Left kidney (tissue), 1 donor: ENCODE measurements at regions not wholly inside any gene's neighbourhood (a gene's known extent, or its start where the extent isn't known, plus 50 kb on each side); places are given as distances from the start of the nearest gene placed in this dataset.
"Not testable (repeated sequence)": the region's sequence is repeated elsewhere in the genome, so short reads cannot be mapped to it uniquely, and the experiment has no call there.

Experiments
- DNase-seq: peaks from one replicate; pipeline ENCODE4 v3.0.0-alpha.2; 2013

DNA sequence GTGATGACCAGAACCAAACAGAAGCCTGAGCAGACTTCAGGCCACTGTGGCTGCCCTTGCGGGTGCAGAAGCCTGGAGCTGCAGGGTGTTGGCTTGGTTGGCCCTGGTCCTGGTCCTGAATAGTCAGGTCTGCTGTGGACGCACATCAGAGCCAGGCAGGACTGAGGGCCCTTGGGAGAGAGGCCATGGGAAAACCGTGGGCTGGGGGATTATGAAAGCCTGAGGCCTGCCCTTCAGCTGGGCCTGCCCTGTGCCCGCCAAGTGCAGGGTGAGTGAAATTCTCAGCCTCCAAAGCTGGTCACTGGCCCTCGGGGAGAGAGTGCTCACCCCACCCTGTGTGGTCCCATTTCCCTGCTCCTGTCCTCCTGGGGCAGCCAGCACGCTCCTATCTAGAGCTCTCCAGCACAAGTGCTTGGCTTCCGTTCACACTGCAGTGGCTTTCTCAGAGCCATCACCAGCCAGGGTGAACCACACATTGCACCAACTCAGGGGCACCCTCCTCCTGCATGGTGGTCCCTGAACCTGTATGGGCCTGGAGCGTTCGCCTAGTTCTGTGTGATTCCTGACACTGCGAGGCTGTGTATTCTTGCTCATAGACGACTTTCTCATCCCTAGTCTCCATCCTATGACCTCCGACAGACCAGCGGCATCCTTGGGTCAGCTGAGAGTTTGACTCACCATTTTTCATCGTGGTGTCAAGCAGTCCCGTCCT lies 146.1 kb downstream of the TTLL2 start:
- DNase-seq, result no peak

- DNase-seq, result no peak
Measured at GRCh38 chr6:167471548-167471930, 146.7 kb downstream of the TTLL2 start.

GRCh38 chr6:167472148-167472547 lies 147.3 kb downstream of the TTLL2 start:
- DNase-seq, result no peak

DNA sequence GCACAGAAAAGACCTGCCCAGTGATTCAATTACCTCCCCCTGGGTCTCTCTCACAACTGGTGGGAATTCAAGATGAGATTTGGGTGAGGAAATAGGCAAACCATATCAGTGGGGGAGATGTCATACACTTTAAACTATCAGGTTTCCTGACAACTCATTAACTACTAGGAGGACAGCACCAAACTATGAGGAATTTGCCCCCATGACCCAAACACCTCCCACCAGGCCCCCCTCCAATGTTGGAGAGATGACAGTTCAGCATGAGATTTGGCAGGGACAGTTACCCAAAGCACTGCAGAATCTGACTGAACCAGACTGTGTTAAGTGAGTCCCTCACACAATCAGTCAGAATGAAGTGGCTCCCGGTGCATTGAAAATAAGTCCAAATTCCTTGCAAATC lies 148.0 kb downstream of the TTLL2 start:
- no peak for DNase-seq

DNA sequence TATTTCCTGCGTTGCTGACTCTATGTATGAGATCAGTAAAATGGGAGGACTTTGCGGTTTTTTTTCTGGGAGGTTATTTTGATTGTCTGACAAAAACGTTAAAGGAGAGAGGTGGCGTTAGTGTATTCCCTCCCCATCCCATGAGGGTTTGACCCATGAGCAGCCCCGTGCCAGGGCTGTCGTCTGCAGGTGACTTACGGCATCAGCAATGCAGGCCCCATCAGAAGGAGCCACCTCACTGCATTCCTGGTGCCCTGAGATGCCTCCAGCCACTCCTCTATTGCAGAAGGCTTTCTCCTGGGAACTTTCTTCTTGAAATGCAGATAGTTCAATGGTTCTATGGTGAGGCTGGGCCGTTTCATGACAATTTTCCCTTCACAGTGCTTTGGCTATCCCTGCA lies 149.3 kb downstream of the TTLL2 start:
- DNase-seq, result no peak

DNA sequence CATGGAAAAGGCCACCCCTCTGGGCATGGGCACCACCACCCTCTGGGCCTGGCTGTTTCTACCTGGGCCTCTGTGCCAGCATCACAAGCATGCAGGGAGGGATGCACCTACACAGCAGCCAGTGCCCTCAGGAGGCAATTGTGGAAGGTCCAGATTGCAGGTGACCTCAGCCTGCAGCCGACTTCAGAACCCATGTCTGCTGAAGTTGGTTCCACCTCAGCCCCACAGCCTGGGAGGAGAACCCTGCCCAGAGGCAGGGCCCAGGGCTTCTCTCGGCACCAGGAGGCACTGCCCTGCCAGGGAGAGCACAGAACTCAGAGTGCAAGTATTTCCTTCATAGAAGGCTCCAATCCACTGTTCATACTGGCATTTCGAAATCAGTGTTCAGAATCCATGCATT lies 149.8 kb downstream of the TTLL2 start:
- no peak for DNase-seq

DNA sequence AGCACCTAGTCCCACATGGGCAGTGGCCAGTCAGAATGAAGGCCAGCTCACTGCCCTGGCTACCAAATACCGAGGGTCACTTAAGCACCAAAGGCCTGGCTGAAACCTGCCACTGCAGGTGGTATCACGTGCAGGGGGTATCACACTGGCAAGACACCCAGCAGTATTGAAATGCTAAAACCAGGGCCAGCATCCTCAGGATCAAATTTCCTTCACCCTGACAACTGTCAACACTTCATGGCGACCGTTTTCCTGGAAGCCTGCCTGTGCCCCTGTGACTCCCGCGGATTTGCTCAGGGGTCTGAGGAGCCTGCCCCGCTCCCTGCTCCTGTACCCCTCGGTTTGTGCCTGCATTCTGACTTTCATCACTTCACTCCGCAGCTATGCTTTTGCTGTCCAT lies 151.1 kb downstream of the TTLL2 start:
- DNase-seq, result no peak

DNA sequence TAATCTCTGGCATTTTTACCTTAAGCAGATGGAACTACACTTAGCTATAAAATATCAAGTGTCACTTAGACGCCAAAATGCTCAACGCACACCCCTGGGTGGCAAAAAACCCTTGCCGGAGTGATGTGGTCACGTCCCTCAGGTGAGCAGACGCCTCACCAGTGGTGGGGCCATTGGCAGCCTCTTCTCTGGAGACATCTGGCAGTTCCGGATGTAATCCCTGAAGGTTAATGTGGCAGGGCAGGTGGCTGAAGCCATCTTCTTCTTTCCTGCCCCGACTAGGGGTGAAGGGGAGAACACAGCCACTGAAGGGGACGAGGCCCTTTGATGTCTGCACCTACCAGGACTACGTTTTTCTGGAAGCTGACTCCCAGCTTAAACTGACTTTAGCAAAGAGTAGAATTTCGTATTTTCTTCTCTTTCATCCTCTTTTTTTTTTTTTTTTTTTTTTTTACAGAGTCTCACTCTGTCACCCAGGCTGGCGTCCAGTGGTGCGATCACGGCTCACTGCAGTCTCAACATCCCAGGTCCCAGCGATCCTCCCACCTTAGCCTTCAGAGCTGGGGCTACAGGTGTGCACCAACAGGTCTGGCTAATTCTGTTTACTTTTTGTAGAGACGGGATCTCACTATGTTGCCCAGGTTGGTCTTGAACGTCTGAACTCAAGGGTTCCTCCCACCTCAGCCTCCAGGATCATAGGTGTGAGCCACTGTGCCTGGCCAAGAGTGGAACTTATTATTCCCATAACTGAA lies 152.1 kb downstream of the TTLL2 start:
- no peak for DNase-seq

DNA sequence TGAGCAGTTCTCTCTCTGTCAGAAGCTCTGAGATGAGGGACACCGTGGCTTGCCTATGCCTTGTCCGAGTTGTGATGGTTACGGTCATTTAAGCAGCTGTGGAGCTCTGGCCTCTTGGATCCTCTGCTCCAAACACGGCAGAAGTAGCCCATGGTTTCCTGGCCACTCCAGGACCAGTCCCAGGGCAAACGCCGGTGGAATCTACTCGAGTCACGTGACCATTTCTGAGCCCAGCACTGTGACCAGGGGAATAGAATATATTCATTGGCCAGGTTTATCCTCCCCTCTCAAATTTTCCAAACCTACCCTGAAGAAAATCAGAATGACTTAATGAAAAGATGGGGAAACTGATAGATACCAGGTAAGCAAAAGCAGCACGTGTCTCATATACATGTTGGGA lies 152.8 kb downstream of the TTLL2 start:
- no peak for DNase-seq

DNA sequence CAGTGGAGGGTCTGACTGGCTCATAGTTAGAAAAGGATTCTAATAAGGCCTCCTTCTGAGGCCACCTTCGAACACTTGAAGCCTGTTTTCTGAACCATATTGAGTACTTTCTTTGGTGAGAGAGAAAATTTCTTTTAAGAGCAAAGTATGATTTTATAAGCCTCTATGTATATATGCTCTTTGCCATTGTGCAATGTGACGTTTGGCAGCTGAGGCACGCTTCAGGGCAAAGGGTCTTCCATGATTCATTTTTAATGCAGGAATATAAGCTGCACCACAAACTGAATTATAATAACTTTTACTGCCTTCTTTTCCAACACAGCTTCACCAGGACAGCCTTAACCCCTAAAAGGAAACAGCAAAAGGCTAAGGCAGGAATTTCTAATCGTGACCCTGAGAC lies 154.4 kb downstream of the TTLL2 start:
- DNase-seq, result no peak

DNA sequence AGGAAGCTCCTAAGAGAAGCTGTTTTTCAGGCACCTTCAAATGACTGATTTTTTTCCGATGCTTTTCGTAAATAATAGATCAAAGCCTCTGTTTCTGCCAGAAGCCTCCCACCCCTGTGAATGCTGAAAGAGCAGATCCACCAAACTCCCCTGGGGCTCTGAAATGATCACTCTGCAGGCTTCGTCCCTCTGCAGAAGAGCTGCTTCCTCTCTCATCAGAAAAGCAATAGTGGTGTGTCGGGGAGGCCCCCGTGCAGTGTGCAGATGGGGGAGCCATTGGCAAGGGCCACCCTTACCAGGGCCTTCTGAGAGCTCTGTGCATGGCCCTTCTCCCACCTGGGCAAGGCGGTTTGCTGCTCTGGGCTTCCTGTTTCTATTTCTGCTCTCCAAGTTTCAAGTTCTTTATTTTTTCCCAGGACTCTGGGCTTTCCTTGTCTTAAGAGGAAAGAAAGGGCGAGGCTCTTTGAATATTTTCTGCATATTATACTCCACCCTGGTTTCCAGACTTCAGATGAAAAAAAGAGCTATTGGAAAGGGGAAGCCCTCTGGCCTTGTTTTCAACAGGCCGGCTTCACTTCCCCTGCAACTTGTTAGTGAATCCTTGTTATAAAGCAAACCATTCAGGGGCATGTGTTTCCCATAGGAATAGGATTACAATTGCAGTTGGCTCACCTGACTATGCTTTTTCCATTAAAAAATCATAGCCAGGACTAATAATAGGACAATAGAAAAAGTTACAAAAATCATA lies 155.2 kb downstream of the TTLL2 start:
- no peak for DNase-seq

- DNase-seq, result no peak
Measured at GRCh38 chr6:167481307-167481926, 156.5 kb downstream of the TTLL2 start.

DNA sequence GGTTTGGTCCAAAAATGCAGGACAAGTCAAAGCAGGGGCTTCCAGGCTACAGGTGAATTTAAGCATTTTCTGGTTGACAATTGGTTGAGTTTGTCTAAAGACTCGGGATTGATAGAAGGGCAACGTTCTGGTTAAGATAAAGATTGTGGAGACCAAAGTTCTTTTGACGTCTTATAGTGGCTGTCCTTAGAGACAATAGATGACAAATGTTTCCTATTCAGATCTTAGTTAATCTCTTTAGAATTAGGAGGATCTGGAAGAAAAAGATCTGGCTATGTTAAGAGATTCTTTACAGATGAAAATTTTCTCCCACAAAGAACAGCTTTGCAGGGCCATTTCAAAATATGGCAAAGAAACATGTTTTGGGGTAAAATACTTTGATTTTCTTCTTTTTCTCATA lies 157.9 kb downstream of the TTLL2 start:
- DNase-seq, result not testable (repeated sequence)

- peak; percentile 60 for DNase-seq
Measured at GRCh38 chr6:167485186-167485978, 160.5 kb downstream of the TTLL2 start.

DNA sequence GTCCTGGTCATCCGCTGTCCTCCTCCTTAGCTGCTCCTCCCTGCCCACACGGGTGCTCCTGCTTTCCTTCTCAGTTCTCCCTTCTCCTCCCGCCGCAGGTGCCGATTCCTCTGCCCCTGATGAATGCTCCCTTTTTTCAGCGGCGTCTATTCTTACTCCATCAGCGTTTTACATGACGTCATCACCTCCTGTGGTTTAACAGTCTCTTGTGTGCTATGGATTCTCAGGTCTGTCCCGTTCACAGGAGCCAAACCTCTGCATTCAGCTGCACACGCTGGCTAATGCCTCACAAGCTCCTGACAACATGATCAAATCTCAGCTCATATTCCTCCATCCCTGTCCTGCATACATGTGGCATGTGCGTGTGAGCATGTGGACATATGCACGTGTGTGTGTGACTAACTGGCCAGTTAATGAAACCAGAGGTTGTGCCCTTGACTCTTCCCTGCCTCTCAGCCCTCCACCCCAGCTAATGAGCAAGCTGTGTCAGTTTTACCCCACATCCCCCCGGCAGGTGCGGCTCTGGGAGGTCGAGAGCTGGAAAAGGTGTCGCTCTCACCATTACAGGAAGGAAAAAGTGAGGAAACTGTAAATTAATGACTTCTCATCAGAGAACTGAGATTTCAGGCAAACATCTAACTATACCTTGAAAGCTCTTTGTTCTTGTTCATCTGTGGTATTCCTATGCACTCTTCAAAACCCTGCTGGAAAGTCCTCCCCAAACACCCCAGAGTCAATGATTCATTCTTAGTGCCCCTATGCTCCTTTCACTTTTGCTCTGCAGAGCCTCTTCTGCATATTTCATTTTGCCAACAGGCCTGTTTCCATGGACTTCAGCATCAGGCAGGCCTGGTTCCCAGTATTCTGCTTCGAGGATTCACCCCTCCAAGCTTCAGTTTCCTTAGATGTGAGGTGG lies 163.1 kb downstream of the TTLL2 start:
- DNase-seq, result no peak

- DNase-seq, result no peak
Measured at GRCh38 chr6:167491438-167492099, 166.7 kb downstream of the TTLL2 start.

- DNase-seq, result no peak
Measured at GRCh38 chr6:167492100-167492449, 167.2 kb downstream of the TTLL2 start.

GRCh38 chr6:167493310-167493709 lies 168.4 kb downstream of the TTLL2 start:
- DNase-seq, result no peak

- peak; percentile 51 for DNase-seq
Measured at GRCh38 chr6:167493976-167494697, 169.3 kb downstream of the TTLL2 start.
